ENCODE measurements at regions not wholly inside any gene's neighbourhood (a gene's known extent, or its start where the extent isn't known, plus 50 kb on each side); places are given as distances from the start of the nearest gene placed in this dataset.
"Not testable (repeated sequence)": the region's sequence is repeated elsewhere in the genome, so short reads cannot be mapped to it uniquely, and the experiment has no call there.

- DNase-seq (ENCODE audit: low spot score), result no peak
Measured at GRCh38 chr6:30832864-30833263, 51.5 kb upstream of the DDR1 start.

DNA sequence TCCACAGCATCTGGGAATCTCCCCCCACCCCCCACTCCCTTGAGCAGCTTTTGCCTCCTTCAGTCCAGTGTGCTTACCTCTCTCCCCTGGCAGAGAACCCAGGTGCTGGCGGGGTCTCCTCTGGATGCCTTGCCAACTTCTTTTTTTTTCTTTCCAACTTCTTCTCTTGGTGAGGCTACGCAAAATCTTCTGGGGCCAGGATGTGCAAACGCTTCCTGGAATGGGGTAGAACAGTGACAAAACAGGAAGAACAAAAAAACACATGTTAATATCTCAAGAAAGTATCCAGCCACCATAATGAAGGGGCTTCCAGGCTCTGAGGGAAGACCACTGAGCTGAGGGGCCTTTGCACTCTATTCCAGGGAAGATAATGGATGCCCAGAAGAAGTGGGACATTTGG lies 53.9 kb upstream of the DDR1 start:
- DNase-seq (ENCODE audit: low spot score), result no peak

- DNase-seq (ENCODE audit: low spot score), result no peak
Measured at GRCh38 chr6:30829639-30830255, 54.6 kb upstream of the DDR1 start.

DNA sequence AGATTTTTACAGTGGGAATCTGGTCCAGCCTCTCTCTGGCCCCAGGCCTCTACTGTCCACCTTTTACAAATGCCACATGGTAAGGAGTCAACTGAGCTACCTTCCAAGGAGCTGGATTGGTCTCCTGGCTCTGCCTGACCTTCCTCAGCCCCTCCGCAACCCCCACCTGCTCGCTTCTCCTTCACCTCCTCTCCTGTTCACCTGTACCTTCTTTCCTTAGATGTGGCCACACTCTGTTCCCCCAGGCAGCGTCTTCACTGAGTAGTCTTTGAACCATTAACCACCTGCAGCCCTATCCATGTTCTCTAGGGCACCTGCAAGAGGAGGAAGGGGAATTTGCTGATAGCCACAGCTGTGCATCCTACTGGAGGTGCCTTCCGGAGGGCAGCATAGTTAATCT lies 55.3 kb upstream of the DDR1 start:
- no peak for DNase-seq (ENCODE audit: low spot score)

DNA sequence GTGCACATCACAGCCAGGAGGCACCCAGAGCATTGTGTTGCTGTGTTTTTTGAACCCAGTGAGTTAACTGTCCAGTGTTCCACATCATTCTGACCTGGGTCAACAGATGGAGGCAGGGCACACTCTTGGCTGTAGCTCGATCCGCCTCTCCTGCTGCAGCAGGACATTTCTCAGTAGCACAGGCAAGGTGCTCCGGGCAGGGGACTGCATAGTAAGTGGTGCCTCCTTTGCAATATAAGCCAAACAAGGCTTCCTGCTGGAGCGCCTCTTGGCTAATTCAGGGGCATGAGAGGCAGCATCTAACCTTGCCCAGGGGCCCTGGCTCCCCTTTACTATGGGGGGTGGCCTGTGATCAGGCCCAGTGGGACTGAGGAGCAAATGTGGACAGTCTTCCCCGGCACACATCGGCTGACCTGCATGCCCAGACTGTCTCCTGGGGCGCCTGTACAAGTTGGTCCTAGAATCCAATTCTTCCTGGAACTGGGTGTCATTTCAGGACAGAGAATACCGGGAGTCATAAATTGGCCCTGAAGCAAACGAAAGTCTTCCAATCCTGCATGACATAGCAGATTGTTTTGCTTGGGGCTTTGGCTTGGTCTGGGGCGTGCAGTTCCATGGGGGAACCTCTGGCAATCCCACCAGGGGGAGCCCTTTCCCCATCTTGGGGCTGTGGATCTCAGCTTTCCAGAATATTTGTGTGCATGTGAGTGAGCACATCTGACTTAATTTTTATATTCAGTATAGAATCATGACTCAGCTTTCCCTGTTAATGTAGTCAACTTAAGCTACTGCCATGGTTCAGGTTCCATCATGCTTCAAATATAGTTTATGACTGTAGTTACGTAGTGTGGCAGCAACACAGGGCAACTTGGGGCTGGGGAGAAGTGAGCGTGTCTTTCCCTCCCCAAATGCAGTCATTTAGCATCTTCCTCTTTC lies 56.0 kb upstream of the DDR1 start:
- peak; percentile 86 for DNase-seq (ENCODE audit: low spot score)

DNA sequence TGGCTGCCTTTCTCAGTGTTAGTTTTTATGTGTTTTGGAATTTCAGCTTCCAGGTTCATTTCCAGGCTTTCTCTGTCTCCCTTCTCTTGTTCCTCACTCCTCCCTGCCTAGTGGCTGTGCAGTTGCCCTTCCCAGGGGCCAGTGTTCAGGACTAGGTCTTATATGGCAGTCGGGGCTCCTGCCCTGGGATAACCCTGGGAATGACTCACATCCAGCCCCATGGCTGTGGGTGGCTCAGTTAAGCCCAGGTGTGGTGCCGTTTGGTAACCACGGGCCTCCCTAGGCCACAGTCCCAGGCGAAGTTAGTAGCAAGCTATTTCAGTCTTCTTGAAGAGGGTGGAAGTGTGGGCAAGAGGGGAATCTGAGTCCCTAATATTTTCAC lies 57.4 kb upstream of the DDR1 start:
- peak; percentile 67 for DNase-seq (ENCODE audit: low spot score)

- no peak for DNase-seq (ENCODE audit: low spot score)
Measured at GRCh38 chr6:30824698-30825097, 59.6 kb upstream of the DDR1 start.

DNA sequence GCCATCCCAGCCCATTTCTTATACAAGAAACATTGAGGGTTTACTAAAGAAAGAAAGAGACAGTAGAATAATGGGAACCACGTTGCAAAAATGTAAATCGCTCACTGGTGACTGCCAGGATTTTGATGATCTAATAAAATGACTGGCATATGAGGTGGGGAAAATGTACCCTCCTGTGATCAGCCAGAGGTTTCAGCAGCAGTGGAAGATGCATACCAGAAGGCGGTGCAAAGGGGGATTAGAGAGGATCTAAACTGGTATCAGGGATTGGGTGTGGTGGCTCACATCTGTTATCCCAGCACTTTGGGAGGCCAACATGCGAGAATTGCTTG lies 60.8 kb upstream of the DDR1 start:
- no peak for DNase-seq (ENCODE audit: low spot score)

- DNase-seq (ENCODE audit: low spot score), result no peak
Measured at GRCh38 chr6:30821862-30822784, 62.2 kb upstream of the DDR1 start.

GRCh38 chr6:30820193-30820592 lies 64.1 kb upstream of the DDR1 start:
- peak; percentile 89 for DNase-seq (ENCODE audit: low spot score)

GRCh38 chr6:30819297-30819917 lies 64.9 kb upstream of the DDR1 start:
- no peak for DNase-seq (ENCODE audit: low spot score)

- peak; percentile 47 for DNase-seq (ENCODE audit: low spot score)
Measured at GRCh38 chr6:30818391-30818841, 65.9 kb upstream of the DDR1 start.

DNA sequence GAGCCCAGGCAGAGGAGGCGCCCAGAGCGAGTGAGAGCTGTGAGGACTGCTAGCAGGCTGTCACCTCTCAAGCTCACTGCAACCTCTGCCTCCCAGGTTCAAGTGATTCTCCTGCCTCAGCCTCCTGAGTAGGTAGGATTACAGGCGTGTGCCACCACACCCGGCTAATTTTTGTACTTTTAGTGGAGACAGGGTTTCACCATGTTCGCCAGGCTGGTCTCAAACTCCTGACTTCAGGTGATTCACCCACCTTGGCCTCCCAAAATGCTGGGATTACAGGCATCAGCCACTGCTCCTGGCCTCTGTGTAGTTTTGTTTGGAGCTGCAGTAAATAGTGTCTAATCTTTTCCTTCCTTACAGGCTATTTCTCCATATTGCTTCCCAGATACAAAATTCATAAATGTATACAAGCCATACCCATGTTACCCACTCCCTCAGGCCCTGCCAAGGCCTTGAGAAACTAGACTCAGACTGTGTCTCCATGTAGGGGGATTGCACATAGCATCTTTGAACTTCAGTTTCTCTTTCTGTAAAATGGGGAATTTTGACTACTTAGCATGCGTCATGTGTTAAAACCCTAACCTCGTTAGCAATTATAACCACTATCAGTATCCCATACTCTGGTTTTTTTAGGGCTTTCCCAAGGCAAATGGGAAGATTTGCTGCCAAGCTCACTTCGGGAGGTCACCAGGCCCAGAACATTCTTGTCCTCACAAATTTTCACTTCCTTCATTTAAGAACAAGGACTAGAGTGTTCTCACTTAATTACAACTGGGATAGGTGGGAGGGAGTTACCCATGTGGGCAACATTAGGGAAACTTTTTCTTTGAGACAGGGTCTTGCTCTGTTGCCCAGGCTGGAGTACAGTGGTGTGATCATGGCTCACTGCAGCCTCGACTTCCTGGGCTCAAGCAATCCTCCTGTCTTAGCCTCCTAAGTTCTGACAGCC lies 67.3 kb upstream of the DDR1 start:
- no peak for DNase-seq (ENCODE audit: low spot score)

- not testable (repeated sequence) for DNase-seq (ENCODE audit: low spot score)
Measured at GRCh38 chr6:30816296-30816695, 68.0 kb upstream of the DDR1 start.

DNA sequence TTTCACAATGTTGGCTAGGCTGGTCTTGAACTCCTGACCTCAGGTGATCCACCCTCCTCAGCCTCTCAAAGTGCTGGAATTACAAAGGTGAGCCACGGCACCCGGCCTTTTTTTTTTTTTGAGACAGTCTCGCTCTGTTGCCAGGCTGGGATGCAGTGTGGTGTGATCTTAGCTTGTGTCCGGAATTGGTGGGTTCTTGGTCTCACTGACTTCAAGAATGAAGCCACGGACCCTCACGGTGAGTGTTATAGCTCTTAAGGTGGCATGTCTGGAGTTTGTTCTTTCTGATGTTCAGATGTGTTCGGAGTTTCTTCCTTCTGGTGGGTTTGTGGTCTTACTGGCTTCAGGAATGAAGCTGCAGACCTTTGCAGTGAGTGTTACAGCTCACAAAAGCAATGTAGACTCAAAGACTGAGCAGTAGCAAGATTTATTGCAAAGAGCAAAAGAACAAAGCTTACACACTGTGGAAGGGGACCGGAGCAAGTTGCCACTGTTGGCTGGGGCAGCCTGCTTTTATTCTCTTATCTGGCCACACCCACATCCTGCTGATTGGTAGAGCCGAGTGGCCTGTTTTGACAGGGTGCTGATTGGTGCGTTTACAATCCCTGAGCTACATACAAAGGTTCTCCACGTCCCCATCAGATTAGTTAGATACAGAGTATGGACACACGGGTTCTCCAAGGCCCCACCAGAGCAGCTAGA lies 69.1 kb upstream of the DDR1 start:
- DNase-seq (ENCODE audit: low spot score), result peak; percentile 66

GRCh38 chr6:30814146-30815040 lies 69.9 kb upstream of the DDR1 start:
- peak; percentile 91 for DNase-seq (ENCODE audit: low spot score)

DNA sequence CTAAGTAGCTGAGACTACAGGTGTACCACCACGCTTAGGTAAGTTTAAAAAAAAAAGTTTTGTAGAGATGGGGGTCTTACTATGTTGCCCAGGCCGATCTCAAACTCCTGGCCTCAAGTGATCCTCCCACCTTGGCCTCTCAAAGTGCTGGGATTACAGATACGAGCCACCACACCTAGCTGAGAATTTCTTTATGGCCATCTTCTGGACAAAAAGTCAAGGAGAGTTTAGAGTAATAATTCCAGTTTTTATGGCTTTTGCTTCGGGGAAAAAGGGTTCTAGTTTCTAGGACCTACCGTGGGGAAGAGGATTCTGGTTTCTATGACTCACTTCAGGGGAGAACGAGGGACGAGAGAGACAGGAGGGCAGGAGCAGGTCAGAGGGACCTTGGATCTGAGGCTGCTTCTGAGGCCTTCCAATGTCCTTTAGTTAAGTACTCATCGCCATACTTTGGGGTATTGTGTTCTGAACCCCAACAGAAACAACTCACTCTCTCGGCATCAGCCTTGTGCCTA lies 69.3 kb upstream of the IER3 start:
- DNase-seq (ENCODE audit: low spot score), result peak; percentile 57

DNA sequence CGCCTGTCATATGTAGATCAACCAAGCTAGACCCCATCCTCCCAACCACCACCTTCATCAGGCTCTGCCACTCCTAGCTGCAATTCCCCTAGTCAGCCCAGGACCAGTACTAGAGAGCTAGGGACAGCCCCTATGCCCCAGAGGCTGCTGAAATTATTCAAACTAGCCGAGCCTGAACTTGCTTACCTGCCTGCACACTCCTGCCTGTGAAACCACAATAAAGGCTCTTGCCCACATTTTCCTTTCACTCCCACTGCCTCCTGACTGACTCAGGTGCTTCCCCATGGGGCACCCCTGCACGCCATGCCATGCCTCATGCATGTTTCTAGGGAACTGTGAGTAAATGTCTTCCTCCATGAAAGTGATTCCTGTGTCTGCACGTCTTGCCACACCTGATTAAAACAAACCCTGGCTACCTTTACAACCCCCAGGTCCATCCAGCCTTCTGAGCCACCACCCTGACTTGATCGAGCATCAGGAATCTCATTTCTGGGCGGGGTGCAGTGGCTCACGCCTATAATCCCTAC lies 66.5 kb upstream of the IER3 start:
- no peak for DNase-seq (ENCODE audit: low spot score)
